HEK293 (cell line): ENCODE measurements at regions not wholly inside any gene's neighbourhood (a gene's known extent, or its start where the extent isn't known, plus 50 kb on each side); places are given as distances from the start of the nearest gene placed in this dataset.

ENCODE experiments used
- CTCF ChIA-PET: fragments of 350-600 bp; formaldehyde crosslinking; extraction: SDS; loops from one replicate; lab custom pipeline; 2021; ENCODE audit warnings: antibody characterized with exemption; lab: Yijun Ruan, JAX
- POLR2A ChIA-PET: fragments of 300-600 bp; formaldehyde crosslinking; extraction: SDS; loops from one replicate; lab custom pipeline; 2020; ENCODE audit warnings: antibody characterized with exemption, inconsistent platforms; lab: Yijun Ruan, JAX
- H3K27ac ChIP-seq: fragments of 200-500 bp; sonication (Bioruptor generic); 2 replicates; pipeline ENCODE4 v1.5.1; 2014; ENCODE audit warnings: low read depth, low read length, control low read depth, inconsistent platforms; ENCODE audit errors: extremely low read depth
- H3K36me3 ChIP-seq, 2 experiments: fragments of 200-500 bp in 1 of 2; sonication (Bioruptor generic) in 1 of 2; 1 replicate in 1 of 2; 2 replicates in 1 of 2; pipeline ENCODE4 v1.5.1; 2014 to 2017; ENCODE audit warnings: inconsistent platforms in 2 of 2, low read length in 2 of 2; ENCODE audit not compliant: control insufficient read depth in 2 of 2, insufficient read depth in 1 of 2
- H3K4me1 ChIP-seq: fragments of 200-500 bp; sonication (Bioruptor generic); 2 replicates; pipeline ENCODE4 v1.5.1; 2014; ENCODE audit warnings: mild to moderate bottlenecking, low read length, inconsistent platforms; ENCODE audit not compliant: control insufficient read depth, insufficient read depth
- H3K4me3 ChIP-seq: 2 replicates; pipeline ENCODE4 v1.5.1; 2011; ENCODE audit warnings: low read depth, mild to moderate bottlenecking, control low read depth, low read length, moderate library complexity
- H3K9me3 ChIP-seq: fragments of 200-500 bp; sonication (Bioruptor generic); 2 replicates; pipeline ENCODE4 v1.5.1; 2014; ENCODE audit warnings: low read depth, low read length, inconsistent platforms; ENCODE audit not compliant: control insufficient read depth, insufficient read depth
- KLF7 ChIP-seq: fragments of 450-650 bp; formaldehyde crosslinking; IDR thresholded peaks from 2 replicates; pipeline ENCODE4 v1.5.1; 2016; ENCODE audit warnings: missing biosample characterization, missing genetic modification characterization, borderline replicate concordance
- PRDM1 ChIP-seq: fragments of 450-650 bp; formaldehyde crosslinking; IDR thresholded peaks from 2 replicates; pipeline ENCODE4; 2016; ENCODE audit warnings: missing biosample characterization, missing genetic modification characterization
- ZEB2 ChIP-seq: fragments of 450-650 bp; formaldehyde crosslinking; IDR thresholded peaks from 2 replicates; pipeline ENCODE4 v1.5.1; 2016; ENCODE audit warnings: missing biosample characterization, missing genetic modification characterization
- ZNF10 ChIP-seq: fragments of 450-650 bp; formaldehyde crosslinking; IDR thresholded peaks from 2 replicates; pipeline ENCODE4 v1.5.1; 2017; ENCODE audit warnings: missing biosample characterization, missing genetic modification characterization
- ZNF211 ChIP-seq: fragments of 450-650 bp; formaldehyde crosslinking; IDR thresholded peaks from 2 replicates; pipeline ENCODE4 v1.5.1; 2016; ENCODE audit warnings: low read depth, missing biosample characterization, missing genetic modification characterization
- ZNF221 ChIP-seq: fragments of 450-650 bp; formaldehyde crosslinking; IDR thresholded peaks from 2 replicates; pipeline ENCODE4 v1.5.1; 2017; ENCODE audit warnings: missing biosample characterization, missing genetic modification characterization, borderline replicate concordance
- ZNF404 ChIP-seq: fragments of 450-650 bp; formaldehyde crosslinking; IDR thresholded peaks from 2 replicates; pipeline ENCODE4 v1.5.1; 2017; ENCODE audit warnings: missing biosample characterization, missing genetic modification characterization
- ZNF473 ChIP-seq: fragments of 450-650 bp; formaldehyde crosslinking; IDR thresholded peaks from 2 replicates; pipeline ENCODE4 v1.5.1; 2017; ENCODE audit warnings: missing biosample characterization, missing genetic modification characterization
- ZNF514 ChIP-seq: fragments of 450-650 bp; formaldehyde crosslinking; IDR thresholded peaks from 2 replicates; pipeline ENCODE4 v1.5.1; 2016; ENCODE audit warnings: missing biosample characterization, missing genetic modification characterization
- ZNF548 ChIP-seq: fragments of 450-650 bp; formaldehyde crosslinking; IDR thresholded peaks from 2 replicates; pipeline ENCODE4 v1.5.1; 2016; ENCODE audit warnings: missing biosample characterization, missing genetic modification characterization
- ZNF654 ChIP-seq: fragments of 450-650 bp; formaldehyde crosslinking; IDR thresholded peaks from 2 replicates; pipeline ENCODE4 v1.5.1; 2016; ENCODE audit warnings: low read depth, missing biosample characterization, missing genetic modification characterization
- ZNF747 ChIP-seq: fragments of 450-650 bp; formaldehyde crosslinking; IDR thresholded peaks from 2 replicates; pipeline ENCODE4 v1.5.1; 2016; ENCODE audit warnings: missing biosample characterization, missing genetic modification characterization
- ZNF791 ChIP-seq: fragments of 450-650 bp; formaldehyde crosslinking; IDR thresholded peaks from 2 replicates; pipeline ENCODE4 v1.5.1; 2016; ENCODE audit warnings: missing biosample characterization, missing genetic modification characterization
- ZSCAN16 ChIP-seq: fragments of 450-650 bp; formaldehyde crosslinking; IDR thresholded peaks from 2 replicates; pipeline ENCODE4 v1.5.1; 2016; ENCODE audit warnings: missing biosample characterization, missing genetic modification characterization
- TF ChIP-seq, protein P1 (sequence below): fragments of 450-650 bp; formaldehyde crosslinking; IDR thresholded peaks from 2 replicates; pipeline ENCODE4 v1.5.1; 2016; ENCODE audit warnings: missing biosample characterization, missing genetic modification characterization, borderline replicate concordance
- TF ChIP-seq, protein P2 (sequence below): fragments of 450-650 bp; formaldehyde crosslinking; IDR thresholded peaks from 2 replicates; pipeline ENCODE4 v1.5.1; 2017; ENCODE audit warnings: missing biosample characterization, missing genetic modification characterization
- TF ChIP-seq, protein P3 (sequence below): fragments of 450-650 bp; formaldehyde crosslinking; IDR thresholded peaks from 2 replicates; pipeline ENCODE4 v1.5.1; 2016; ENCODE audit warnings: missing biosample characterization, missing genetic modification characterization

DNA sequence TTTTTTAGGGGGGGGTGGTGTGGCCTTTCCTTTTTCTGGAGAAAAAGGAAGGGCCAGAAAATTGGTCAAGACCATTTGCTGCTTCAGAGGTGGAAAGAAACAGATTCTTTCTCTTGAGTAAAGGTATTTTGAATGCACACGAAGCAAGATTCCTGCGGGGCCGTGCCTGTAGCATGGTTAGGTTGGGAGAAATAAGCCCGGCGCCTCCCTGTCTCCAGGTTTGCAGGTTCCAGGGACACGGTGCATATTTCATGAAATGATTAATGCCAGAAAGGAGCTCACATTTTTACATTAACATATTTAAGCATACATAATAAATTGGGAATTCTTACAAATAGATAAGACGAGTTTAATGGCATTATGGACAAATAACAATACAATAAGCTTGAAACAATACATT, 409.5 kb upstream of the IRX1 start:
- H3K36me3 ChIP-seq, result no peaks in the 10 kb centered on the region
- no peaks in the 10 kb centered on the region for H3K9me3 ChIP-seq
- H3K4me3 ChIP-seq, result no peak overlapping the region
- ChIA-PET CTCF (no interaction called here), POLR2A (no interaction called here)
- TF ChIP-seq ZNF10 (tag by site-specific recombination), result no peak
- TF ChIP-seq ZSCAN16, result no peak
- TF ChIP-seq ZNF473, result no peak
- TF ChIP-seq ZEB2, result no peak
- TF ChIP-seq, protein P1, sequence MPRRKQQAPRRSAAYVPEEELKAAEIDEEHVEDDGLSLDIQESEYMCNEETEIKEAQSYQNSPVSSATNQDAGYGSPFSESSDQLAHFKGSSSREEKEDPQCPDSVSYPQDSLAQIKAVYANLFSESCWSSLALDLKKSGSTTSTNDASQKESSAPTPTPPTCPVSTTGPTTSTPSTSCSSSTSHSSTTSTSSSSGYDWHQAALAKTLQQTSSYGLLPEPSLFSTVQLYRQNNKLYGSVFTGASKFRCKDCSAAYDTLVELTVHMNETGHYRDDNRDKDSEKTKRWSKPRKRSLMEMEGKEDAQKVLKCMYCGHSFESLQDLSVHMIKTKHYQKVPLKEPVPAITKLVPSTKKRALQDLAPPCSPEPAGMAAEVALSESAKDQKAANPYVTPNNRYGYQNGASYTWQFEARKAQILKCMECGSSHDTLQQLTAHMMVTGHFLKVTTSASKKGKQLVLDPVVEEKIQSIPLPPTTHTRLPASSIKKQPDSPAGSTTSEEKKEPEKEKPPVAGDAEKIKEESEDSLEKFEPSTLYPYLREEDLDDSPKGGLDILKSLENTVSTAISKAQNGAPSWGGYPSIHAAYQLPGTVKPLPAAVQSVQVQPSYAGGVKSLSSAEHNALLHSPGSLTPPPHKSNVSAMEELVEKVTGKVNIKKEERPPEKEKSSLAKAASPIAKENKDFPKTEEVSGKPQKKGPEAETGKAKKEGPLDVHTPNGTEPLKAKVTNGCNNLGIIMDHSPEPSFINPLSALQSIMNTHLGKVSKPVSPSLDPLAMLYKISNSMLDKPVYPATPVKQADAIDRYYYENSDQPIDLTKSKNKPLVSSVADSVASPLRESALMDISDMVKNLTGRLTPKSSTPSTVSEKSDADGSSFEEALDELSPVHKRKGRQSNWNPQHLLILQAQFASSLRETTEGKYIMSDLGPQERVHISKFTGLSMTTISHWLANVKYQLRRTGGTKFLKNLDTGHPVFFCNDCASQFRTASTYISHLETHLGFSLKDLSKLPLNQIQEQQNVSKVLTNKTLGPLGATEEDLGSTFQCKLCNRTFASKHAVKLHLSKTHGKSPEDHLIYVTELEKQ (tag by site-specific recombination), result no peak
- TF ChIP-seq KLF7, result no peak
- TF ChIP-seq ZNF654 (tag by site-specific recombination), result no peak
- TF ChIP-seq ZNF514, result no peak
- TF ChIP-seq ZNF548 (tag by site-specific recombination), result no peak
- H3K4me1 ChIP-seq, result no peaks in the 10 kb centered on the region
- H3K27ac ChIP-seq, result no peak overlapping the region

DNA sequence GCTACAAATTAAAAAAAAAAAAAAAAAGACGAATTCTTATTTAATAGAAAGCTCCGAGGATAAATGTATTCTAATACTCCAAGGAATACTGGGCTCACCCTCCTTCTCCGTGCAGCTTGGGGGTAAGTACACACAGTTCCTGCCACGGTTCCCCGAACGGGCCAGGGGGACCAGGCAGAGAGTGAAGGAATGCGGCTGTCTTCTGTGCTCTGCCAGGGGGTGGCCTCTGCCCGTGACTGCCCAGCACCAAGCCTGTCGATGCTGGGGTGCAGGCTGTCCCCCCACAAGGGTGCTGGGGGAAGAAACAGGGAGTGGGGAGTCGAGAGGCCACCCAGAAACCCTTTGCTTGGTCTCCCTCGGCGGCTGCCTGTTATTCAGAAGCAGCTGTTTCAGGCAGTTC, 410.1 kb upstream of the IRX1 start:
- no peaks in the 10 kb centered on the region for H3K9me3 ChIP-seq
- H3K4me3 ChIP-seq, result no peak overlapping the region
- H3K27ac ChIP-seq, result no peak overlapping the region
- H3K36me3 ChIP-seq, result no peaks in the 10 kb centered on the region
- TF ChIP-seq, protein P2, sequence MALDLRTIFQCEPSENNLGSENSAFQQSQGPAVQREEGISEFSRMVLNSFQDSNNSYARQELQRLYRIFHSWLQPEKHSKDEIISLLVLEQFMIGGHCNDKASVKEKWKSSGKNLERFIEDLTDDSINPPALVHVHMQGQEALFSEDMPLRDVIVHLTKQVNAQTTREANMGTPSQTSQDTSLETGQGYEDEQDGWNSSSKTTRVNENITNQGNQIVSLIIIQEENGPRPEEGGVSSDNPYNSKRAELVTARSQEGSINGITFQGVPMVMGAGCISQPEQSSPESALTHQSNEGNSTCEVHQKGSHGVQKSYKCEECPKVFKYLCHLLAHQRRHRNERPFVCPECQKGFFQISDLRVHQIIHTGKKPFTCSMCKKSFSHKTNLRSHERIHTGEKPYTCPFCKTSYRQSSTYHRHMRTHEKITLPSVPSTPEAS (tag by site-specific recombination), result no peak
- TF ChIP-seq ZNF211 (tag by site-specific recombination) (no peak), ZNF747 (no peak), ZNF221 (tag by site-specific recombination) (no peak), ZNF791 (tag by site-specific recombination) (no peak), ZNF404 (tag by site-specific recombination) (no peak), PRDM1 (tag by site-specific recombination) (no peak)
- TF ChIP-seq, protein P3, sequence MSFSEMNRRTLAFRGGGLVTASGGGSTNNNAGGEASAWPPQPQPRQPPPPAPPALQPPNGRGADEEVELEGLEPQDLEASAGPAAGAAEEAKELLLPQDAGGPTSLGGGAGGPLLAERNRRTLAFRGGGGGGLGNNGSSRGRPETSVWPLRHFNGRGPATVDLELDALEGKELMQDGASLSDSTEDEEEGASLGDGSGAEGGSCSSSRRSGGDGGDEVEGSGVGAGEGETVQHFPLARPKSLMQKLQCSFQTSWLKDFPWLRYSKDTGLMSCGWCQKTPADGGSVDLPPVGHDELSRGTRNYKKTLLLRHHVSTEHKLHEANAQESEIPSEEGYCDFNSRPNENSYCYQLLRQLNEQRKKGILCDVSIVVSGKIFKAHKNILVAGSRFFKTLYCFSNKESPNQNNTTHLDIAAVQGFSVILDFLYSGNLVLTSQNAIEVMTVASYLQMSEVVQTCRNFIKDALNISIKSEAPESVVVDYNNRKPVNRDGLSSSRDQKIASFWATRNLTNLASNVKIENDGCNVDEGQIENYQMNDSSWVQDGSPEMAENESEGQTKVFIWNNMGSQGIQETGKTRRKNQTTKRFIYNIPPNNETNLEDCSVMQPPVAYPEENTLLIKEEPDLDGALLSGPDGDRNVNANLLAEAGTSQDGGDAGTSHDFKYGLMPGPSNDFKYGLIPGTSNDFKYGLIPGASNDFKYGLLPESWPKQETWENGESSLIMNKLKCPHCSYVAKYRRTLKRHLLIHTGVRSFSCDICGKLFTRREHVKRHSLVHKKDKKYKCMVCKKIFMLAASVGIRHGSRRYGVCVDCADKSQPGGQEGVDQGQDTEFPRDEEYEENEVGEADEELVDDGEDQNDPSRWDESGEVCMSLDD (tag by site-specific recombination), result no peak
- ChIA-PET CTCF (no interaction called here), POLR2A (interaction anchor here (0.8 kb wide), 1 partner anchor 67 kb away, joined by 3 read pairs; no protein-coding TSS in a partner anchor)
- H3K4me1 ChIP-seq, result no peaks in the 10 kb centered on the region
